Right renal pelvis (tissue), 4 donors: ENCODE measurements at regions not wholly inside any gene's neighbourhood (a gene's known extent, or its start where the extent isn't known, plus 50 kb on each side); places are given as distances from the start of the nearest gene placed in this dataset.

Experiments
- DNase-seq, 4 donors: peaks; one replicate each; pipeline ENCODE4 v3.0.0-alpha.2; 2013; ENCODE audit warnings: low read depth in 4 of 4, low spot score in 3 of 4, missing footprints in 1 of 4

DNA sequence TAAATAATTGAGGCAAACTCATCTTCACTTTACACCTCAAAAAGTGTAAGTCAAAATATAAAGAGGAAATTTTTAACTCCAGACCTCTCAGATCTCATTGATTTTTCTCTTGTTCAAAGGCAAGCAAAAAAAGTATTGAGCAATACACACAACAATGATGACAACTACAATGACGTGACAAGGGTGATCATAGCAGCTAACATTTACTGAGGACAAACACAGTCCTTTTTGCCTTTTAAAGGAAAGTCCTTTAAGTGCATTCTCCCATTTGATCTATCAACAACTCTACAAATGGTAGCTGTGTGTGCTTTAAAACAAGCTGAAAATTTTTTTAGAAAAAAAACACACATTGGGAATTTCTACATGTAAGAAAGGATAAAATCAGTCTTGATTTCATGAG, 123.5 kb upstream of the CTAGE1 start:
- DNase-seq, result no peak

DNA sequence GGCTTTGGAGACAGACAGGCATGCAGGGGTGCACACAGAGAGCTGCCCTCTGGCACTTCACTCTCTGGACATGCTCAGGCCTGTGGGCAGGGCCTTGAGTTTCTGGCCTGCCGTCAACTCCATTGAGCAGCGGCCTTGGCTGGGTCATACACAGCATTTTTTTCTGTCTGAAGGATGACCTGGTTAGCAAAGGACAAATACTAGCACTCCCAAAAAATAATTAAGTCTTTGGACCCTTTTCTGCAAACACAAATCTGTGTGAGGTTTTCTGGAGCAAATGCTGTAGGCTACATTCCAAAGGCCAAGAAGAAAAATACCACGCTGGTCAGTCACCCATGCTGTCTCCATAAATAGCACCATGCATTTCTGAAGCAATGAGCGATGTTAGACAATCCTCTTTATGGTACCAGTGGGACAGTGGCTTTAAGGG, 124.7 kb upstream of the CTAGE1 start:
- DNase-seq, result no peak

DNA sequence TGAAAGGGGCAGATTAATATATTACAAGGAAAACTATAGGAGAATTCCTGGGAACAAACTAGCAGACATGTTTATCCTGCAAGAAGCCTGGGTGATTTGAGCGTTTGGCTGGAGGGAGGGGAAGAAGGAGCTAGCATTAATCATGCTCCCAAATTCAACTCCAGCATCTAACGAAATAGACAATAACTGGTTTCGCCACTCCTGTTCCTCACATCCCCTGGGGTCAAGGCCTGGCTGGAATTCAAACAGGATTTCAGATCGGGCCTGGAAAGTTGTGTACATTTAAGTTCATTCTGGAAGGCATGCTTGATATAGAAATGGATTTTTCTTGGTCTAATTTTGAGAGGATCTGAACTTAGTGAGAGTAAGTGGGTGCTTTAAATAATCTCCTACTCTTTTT, 126.1 kb upstream of the CTAGE1 start:
- DNase-seq, result no peak

DNA sequence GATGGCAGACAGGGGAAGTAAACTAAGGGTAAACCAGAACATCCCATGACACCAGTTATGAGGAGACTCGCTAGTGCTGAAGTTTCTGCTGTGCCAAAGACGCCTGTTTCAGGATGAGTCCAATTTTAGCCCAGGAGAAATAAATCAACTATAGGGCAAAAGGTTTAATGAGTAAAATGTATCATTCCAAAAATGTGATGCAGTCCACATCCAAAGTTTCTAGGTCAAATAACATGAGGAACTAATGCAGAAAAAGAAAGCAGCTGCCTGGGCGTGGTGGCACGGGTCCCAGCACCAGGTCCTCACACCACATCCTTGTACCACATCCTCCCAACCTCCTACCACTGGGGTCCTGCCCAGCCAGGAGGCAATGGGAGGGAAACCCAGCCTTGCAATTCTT, 126.9 kb upstream of the CTAGE1 start:
- DNase-seq, result no peak

DNA sequence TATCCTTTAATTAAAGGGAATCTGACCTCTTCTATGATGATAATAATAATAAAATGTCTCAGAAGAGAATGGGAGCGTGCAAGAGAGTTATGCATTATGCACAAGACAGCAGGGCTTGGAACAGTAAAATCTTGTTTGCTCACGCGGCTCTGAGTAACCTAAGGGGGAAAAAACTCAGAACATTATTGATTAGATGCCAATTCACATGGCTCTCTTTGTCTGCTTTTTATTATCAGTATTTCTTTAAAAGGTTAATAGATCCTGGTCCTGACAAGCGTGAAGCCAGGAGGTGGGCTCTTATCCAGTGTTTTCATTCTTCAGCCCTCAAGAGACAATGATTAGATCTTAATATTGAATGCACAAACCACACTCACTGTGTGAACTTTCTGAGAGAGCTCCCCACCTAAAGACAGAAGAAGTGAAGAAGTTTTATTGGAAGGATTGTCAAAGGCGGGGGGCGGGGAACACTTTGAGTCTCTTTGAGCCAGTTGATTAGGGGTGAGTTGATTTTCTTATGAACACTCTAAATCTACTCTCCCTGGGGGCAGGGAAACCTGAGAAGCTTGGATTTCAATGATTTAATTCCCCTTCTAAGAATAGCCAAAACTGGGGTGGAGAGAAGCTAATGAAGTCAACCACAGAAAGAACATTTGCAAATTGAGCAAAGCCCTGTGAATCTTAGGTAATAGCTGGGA, 127.5 kb upstream of the CTAGE1 start:
- DNase-seq, result no peak

DNA sequence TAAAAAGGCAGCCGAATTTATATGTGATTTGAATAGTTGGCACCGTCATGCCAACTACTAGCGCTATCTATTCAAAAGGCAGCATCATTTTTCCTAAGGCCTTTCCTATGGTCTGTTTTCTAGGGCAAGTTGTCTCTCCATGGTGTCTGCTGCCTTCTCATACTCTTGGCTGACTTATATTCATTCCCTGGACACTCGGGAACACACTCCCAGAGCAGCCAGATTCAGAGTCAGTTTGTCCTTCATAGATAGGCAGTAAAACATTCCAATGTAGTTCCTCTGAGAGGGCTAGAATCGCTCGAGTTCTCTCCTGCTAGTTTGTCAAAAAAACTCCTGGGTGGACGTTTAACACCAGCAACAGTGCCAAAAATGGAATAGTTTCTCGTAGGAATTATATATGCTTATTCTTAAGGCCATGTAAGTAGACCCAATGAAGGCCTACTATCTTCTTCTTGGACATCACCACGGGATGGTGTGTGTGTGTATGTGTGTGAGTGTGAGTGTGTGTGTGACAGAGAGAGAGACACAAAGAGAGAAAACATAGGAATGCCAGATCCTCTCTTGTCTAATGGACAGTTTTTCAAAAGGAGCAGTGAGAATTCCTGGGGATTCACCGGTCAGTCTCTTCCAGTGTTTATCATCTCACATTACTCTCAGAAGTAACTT, 129.3 kb upstream of the CTAGE1 start:
- DNase-seq, result no peak

DNA sequence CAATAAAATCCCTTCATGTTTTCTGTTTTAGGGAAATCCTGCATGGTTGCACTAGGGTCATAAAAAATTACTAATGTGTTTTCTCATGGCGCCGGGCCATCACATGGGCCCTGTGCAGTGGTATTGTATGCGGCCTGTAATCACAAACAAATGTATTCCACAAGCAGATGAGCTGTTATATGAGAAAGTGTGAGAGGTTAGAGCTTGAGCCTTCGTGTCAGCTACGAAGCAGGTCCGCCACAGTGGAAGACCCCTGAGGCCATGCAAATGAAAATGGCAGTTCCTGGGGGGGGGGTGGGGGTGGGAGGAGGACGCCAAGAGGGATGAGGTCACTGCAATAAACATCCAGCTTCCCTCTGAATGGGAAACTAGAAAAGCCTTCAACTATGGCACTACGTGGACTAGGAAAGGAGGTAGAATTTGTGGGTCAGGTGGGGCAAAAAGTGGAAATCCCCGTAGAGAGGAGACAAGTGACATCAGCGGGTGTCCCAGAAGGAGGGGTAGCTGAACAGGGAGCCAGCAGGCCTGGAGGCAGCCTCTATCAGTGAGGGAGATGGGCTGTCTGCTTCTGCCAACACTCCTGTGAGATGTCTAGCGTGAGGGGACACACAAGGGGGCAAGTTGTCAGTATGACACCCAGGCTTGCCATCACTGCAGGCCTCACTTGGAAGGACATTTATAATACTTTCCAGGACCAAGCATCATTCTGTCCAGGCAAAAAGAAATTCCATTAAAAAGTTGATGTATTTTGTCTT, 130.3 kb upstream of the CTAGE1 start:
- no peak for DNase-seq

DNA sequence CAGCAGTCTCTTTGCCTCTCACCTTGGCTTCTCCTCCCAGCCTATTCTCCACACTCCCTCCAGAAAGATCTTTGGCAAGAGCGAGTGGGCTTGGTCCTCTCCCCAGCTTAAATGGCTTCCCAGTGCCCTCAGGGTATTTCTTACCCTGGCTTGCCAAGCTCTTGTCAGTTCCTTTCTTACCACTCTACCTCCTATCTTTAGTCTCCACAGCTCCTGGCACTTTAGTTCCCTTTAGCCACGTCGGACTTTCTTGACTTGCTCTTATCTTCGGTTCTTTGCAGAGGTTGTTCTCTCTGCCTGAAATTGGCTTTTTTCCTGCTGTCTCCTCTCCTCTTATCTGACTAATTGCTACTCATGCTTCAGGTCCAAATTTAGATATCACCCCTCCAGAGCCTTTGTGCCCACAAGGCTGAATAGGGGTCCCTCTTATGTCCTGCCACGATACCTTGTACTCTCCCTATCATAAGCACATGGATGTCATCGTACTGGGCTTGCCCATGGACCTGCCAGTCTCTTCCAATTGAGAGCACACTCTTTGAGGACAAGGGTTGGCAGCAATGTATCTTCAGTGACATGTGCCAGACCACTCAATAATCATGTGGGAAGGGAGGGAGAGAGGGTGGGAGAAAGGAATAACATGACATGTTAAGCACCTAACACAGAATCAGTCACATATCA, 131.7 kb upstream of the CTAGE1 start:
- DNase-seq, result no peak

DNA sequence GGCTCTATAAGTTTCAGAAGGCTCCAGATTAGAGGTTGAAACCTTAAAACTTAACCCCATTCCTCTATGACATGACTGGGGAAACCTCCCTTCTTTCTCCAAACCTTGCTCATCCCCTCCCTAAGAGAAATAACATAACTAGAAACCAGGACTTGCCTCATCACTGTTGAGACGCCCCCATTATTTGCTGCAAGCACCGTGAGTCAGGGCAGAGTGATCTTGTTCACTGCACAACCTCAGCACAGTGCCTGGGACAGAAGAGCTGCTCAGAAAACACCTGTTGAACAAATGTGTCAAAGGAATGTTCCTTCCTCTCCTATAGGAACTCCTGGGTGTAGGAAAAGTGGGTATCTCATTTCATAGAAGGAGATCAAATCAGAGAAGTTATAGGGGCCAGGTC, 132.7 kb upstream of the CTAGE1 start:
- DNase-seq, result no peak

DNA sequence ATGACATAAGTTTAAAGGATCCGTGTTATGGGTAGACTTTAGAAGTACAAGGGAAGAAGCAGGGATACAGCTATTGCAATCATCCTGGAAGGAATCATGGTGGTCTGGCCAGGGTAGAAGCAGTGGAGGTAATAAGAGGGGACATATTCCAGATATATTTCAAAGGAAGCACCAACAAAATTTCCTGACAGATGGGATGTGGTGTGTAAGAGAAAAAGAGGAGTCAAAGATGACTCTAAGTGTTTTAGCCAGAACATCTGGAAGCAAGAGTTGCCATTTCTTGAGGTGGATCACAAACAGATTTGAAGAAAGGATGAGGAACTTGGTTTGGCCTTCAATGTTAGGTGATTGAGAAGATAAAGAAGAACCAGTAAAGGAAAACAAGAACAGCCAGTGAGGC, 133.1 kb upstream of the CTAGE1 start:
- DNase-seq, result no peak

DNA sequence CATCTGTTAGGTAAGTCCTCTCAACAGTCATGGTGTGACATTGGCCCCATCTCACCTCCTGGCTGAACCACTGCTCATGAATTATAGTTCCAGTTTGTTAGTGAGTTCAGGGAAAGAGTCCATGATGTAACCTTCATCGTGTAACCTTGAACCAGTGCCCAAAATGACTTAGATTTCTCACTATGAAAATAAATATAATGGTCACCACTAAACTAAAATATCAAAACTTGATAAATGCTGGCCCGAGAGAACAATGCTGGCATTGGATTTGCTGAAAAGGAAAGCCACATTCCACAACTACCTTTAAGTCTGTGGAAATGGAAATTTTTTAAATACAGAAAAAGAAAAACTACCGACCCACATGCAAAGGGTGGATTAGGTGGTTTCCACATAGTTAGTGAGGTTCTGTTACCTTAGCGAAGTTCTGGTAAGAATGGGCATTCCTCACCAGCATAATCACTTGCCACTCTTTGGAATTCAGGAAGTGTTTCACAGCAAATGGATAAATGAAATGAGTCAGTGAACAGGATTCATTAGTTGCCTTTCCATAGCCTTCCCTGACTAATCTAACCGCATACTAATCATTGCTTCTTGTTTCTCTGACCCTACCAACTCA, 133.9 kb upstream of the CTAGE1 start:
- no peak for DNase-seq

DNA sequence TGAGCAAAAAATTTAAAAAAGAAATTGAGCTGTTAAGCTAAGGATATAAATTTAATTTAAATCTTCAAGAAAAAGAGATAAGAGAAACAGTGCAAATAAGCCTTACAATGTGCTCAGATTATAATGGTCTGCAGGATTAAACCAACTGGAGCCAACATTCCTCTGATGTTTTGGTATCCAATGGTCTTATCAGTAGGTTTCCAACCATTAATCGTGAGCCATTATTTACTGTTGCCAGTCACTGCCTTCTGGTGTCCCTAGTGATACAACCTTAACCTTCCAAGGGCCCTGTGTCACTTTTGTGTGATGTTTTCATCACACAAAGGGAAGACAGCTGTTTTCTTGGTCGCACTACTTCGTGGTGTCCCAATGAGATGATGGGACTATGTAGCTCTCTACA, 134.5 kb upstream of the CTAGE1 start:
- DNase-seq, result no peak

DNA sequence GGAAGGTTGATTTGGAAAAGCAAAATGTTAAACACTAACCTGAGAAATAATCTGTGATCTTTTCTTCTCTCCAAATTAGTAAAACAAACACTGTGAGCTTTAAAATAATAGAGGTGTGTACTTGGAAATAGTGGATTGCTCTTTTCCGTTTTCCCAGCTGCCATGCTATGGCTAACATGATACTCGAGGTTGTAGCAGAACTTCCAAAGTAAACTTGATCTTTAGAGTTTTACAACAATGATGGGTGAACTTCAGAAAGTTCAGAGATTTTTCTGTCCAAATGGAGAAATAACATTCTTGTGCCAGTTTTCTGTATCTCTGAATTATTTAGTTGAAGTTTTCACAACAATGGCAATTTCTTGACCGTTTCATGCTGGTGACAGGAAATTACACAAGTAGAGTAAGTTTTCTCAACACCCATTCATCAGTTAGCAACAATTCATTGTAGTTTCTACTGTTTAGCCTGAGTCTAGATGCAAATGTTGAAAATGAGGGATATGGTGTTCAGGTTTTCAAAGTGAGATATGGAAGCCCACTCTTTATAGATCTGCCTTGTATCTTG, 135.3 kb upstream of the CTAGE1 start:
- no peak for DNase-seq

DNA sequence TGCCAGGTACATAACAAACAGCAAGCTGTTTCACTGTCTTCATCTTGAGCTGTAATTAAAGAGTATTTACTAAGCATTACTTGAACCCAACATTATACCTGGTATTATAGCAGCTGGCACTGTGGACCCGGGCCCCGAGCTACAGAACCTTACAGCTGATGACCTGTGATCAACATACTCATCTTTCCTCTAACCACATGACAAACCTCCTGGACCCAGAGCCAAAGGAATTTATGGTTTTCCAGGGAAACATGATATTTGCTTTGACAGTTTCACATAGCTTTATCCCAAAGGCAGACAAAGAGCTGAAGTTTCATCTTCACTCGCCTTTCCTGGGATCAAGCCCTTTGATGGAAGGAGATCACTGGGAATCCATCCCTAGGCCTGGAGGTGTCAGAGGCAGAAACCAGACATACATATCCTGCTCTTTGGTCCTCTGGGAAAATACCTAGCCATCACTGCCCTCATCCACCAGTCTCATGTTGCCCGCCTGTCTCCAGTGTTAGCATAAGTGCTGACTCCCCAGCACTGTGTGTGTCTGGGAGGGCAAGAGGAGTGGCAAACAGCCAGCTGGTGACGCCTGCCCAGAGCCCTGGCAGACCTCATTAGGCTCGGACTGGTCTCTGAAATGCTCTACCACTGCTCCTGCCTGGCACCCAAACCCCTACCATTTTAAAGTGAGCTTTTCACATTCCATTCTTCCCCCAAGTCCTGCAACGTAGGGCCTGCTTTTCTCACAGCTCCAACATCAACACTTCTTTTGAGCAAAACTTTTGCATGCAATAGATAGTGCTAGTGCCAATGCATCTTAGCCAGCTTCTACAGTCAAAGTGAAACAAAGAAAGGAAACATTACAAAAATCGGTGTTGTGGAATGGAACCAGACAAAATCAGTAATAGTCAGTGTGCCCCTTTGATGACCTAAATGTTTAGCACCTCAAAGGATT, 138.8 kb upstream of the CTAGE1 start:
- DNase-seq, result no peak

DNA sequence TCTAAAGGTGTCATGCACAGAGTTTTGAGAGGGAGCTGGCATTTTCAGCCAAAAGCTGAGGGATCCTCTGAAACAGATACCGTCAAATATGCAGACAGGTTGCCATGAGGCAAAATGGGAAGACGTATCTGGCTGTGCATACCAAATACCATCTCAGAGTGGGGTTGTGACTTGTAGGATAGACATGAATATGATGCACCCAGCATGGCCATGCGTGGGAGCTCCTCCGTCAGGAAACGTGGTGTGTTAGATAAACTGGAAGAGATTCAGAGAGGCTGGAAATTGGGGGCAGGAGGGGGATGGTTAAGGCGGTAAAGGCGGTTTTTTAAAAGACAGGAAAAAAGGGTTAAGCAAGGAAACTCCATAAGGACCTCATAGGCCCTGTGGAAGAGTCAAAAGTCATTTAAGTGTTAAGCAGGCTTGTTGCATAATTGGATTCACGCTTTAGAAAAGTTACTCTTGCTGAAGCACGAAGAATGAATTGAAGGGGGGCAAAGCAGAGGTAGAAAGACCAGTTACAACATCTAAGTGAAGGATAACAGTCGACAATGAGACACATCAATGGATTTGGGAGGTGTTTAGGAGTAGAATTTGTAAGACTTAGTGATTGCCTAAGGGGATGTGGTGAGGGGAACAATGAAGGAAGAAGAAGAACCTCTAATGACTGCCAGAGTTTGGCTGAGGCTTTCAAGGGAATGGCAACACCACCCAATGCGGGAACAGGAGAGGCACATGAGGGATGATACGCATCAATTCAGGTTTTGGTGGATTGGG, 139.6 kb upstream of the CTAGE1 start:
- DNase-seq, result no peak

DNA sequence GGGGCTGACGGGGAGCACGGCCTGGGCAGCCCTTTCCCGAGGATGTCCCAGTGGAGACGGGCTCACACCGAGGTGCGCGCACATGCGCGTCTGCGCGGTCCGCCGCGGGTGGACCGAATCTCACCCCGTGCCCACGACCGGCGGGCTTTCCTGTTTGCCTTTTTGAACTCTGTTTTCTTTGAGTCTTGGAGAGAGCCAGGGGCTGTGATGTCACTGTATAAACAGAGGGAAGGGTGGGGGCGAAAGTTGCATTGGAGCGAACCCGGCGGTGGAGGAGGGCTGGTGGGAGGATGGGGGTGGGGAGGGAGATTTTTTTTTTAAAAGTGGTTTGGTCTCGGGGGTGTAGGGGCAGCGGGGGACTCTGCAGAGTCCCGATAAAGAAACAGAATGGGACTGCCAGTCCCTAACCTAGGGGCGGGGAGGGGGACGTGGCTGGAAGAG, 141.2 kb upstream of the CTAGE1 start:
- DNase-seq, result peak in 3 of 4 donors; percentile 49 to 53 (median 52)

DNA sequence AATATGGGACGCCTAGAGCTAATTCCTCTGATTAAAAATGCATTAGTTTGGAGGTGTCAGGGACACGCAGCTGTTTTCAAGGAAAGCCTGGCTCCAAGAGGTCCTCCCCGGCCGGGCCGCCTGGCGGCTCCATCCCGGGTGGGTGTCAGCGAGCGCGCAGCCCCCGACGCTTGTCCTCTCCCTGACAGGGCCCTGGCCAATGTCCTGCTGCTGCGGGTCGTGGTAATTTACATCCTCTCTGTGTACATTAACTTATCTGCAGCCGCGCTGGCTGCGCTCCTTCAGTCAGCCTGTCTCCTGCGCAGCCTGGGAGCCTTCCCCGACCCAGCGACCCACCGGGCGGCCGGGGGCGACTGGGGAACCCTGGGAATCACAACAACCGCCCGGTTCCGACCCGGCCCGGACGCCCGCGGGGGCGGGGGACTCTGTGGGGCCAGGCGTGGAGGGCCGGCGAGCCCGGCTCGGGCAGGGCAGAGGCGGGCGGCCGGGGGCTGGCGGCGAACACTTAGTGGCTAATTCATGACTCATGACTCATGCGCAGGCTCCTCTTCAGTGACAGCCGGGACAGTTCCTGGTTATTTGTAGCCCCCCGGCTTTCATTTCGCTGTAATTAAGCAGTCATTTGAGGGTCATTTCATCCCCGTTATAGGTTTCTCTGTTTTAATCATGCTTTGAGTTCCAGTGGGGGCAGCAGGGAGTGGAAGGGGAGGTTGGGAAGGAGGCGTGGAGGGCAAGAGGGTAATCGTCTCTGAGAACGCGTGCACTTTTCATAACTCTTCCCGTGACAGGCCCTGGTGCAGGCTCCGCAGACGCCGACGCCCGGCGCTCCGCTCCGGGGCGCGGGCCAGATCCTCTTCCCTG, 141.9 kb upstream of the CTAGE1 start:
- DNase-seq, result peak; percentile 65 to 81 (median 73)

DNA sequence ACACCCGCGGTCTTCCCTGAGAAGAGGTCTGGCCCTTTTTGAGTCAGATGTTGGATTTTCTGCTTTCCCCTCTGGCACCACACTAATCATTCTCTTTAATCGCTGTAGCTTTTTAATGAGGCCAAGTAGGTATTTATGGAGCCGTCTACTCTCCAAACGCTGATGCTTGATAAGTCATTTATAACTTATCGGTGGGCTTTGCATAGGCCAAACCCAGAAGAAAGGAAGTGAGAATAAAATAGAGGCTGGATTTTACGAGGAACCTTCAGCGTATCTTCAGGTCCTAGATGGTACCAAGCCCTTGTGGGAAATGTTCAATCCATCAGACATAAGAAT, 142.5 kb upstream of the CTAGE1 start:
- DNase-seq, result no peak
